CD4-positive, alpha-beta memory T cell (primary cell): ENCODE measurements at regions not wholly inside any gene's neighbourhood (a gene's known extent, or its start where the extent isn't known, plus 50 kb on each side); places are given as distances from the start of the nearest gene placed in this dataset.

Source experiments
- CTCF ChIA-PET: fragments of 350-600 bp; sonication (Branson Sonifier 250); formaldehyde crosslinking; loops from one replicate; lab custom pipeline; 2021; ENCODE audit warnings: inconsistent platforms; ENCODE audit not compliant: partially characterized antibody; lab: Charles Lee
- POLR2A ChIA-PET: fragments of 350-600 bp; sonication (Branson Sonifier 250); formaldehyde crosslinking; loops from one replicate; lab custom pipeline; 2021; ENCODE audit not compliant: partially characterized antibody; lab: Charles Lee
- DNase-seq, 5 donors: peaks; one replicate each; pipeline versions ENCODE4 v3.0.0 to v3.0.0-alpha.2; 2020 to 2022; ENCODE audit warnings: mixed read lengths in 1 of 5
- H3K27ac ChIP-seq: one replicate; pipeline ENCODE4 v1.7.0; 2013; ENCODE audit warnings: low read depth, low read length
- H3K27me3 ChIP-seq: 2 replicates; pipeline ENCODE4 v1.7.0; 2013; ENCODE audit warnings: mild to moderate bottlenecking, low read length, moderate library complexity; ENCODE audit not compliant: insufficient read depth
- H3K36me3 ChIP-seq: 2 replicates; pipeline ENCODE4 v1.7.0; 2013; ENCODE audit warnings: mild to moderate bottlenecking, low read length, moderate library complexity; ENCODE audit not compliant: insufficient read depth
- H3K4me1 ChIP-seq: 2 replicates; pipeline ENCODE4 v1.7.0; 2013; ENCODE audit warnings: mild to moderate bottlenecking, low read length, moderate library complexity; ENCODE audit not compliant: insufficient read depth
- H3K4me3 ChIP-seq, 2 donors: one replicate each; pipeline ENCODE4 v1.7.0; 2013; ENCODE audit warnings: low read length in 2 of 2, mild to moderate bottlenecking in 1 of 2
- H3K9me3 ChIP-seq, 2 donors: one replicate each; pipeline ENCODE4 v1.7.0; 2013; ENCODE audit warnings: low read length in 2 of 2, control low read depth in 1 of 2; ENCODE audit not compliant: control insufficient read depth in 1 of 2
- H3K27ac Mint-ChIP-seq, 7 donors: one replicate each; pipeline ENCODE4 v1.8.0; 2020 to 2021; ENCODE audit warnings: mixed read lengths in 7 of 7, mild to moderate bottlenecking in 6 of 7, inconsistent platforms in 3 of 7, moderate library complexity in 3 of 7
- H3K27me3 Mint-ChIP-seq, 2 donors: one replicate each; pipeline ENCODE4 v1.8.0; 2020 to 2021; ENCODE audit warnings: mixed read lengths in 2 of 2
- H3K36me3 Mint-ChIP-seq, 2 donors: one replicate each; pipeline ENCODE4 v1.8.0; 2020 to 2021; ENCODE audit warnings: mixed read lengths in 2 of 2, inconsistent platforms in 1 of 2, mild to moderate bottlenecking in 1 of 2
- H3K4me1 Mint-ChIP-seq, 4 donors: one replicate each; pipeline ENCODE4 v1.8.0; 2020 to 2021; ENCODE audit warnings: mixed read lengths in 4 of 4, mild to moderate bottlenecking in 1 of 4
- H3K4me3 Mint-ChIP-seq, 8 donors: one replicate each; pipeline ENCODE4 v1.8.0; 2020 to 2021; ENCODE audit warnings: mixed read lengths in 8 of 8, mild to moderate bottlenecking in 7 of 8, moderate library complexity in 6 of 8, inconsistent platforms in 3 of 8
- H3K9me3 Mint-ChIP-seq, 8 donors: one replicate each; pipeline ENCODE4 v1.8.0; 2020 to 2021; ENCODE audit warnings: mixed read lengths in 8 of 8, mild to moderate bottlenecking in 5 of 8, inconsistent platforms in 3 of 8, moderate library complexity in 1 of 8
- intact Hi-C: fragments of 100-400 bp; cut with micrococcal nuclease; formaldehyde crosslinking; loops from one replicate; pipeline ENCODE4 v1.15.1; 2023

DNA sequence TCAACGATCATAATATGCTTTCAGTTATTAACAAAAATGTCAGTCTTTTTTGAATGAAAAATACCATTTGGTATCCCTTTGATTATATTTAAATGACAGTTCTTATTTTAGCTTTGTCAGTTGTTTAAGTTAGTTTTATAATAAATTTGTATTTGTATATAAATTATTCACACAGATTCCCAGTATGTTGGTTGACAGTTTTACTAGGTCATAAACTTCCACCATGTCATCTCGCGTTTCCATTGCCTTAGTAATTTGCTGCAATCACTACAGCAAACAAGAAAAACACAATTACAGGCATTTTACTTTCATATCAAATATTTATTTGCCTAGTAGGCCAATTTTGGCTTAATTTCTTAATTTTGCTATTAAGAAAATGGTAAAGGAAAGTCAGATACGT lies 109.6 kb upstream of the ANK2 start:
- no peak overlapping the region for H3K4me3 Mint-ChIP-seq
- ChIA-PET CTCF (interaction anchor here (5.5 kb wide), 1 partner anchor 11 kb away, joined by 35 read pairs; no protein-coding TSS in a partner anchor), POLR2A (no interaction called here)
- H3K9me3 Mint-ChIP-seq = peaks cover 0 to 4% (median 0%) of the 10 kb centered on the region in 8 donors
- no peaks in the 10 kb centered on the region for H3K36me3 Mint-ChIP-seq
- H3K27me3 ChIP-seq = no peaks in the 10 kb centered on the region
- no peaks in the 10 kb centered on the region for H3K4me1 ChIP-seq
- H3K36me3 ChIP-seq = no peaks in the 10 kb centered on the region
- DNase-seq = no peak
- no peak overlapping the region for H3K27ac ChIP-seq
- H3K27ac Mint-ChIP-seq = no peak overlapping the region
- intact Hi-C loops = loop anchor here (5.0 kb wide), 2 partner anchors 618 to 838 kb away; no protein-coding TSS in a partner anchor
- H3K27me3 Mint-ChIP-seq = peaks cover 0 to 12% of the 10 kb centered on the region in 2 donors
- no peak overlapping the region for H3K4me3 ChIP-seq
- no peaks in the 10 kb centered on the region for H3K9me3 ChIP-seq
- no peaks in the 10 kb centered on the region for H3K4me1 Mint-ChIP-seq

DNA sequence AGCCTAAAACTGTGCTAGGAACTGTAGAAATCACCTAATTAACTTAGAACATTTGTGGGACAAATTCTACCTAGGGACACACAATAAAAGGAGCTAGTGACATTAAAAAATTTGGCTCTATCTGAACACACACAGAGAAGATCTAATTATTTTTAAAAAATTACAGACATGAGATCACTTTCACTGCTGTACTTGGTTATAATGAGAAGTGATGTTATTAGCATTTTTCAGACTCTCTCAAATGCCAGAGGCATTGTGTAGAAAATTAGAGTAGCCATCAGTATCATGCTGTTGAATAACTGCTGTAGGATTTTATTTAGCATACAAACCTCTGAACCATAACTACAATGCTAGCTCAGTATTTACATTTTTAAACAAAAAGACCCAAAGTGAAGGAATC lies 109.1 kb upstream of the ANK2 start:
- H3K4me1 ChIP-seq = no peaks in the 10 kb centered on the region
- no peak overlapping the region for H3K27ac ChIP-seq
- H3K27me3 ChIP-seq = no peaks in the 10 kb centered on the region
- no peak overlapping the region for H3K4me3 ChIP-seq
- no peaks in the 10 kb centered on the region for H3K36me3 ChIP-seq
- Mint-ChIP-seq H3K27ac (no peak overlapping the region), H3K4me3 (no peak overlapping the region), H3K36me3 (no peaks in the 10 kb centered on the region), H3K4me1 (no peaks in the 10 kb centered on the region), H3K9me3 (peaks cover 0 to 4% (median 0%) of the 10 kb centered on the region in 8 donors), H3K27me3 (peaks cover 0 to 11% of the 10 kb centered on the region in 2 donors)
- intact Hi-C loops = no loop called here
- CTCF ChIA-PET = interaction anchor here (0.6 to 5.5 kb wide), 2 partner anchors 10 to 30 kb away, joined by 3 to 35 read pairs; no protein-coding TSS in a partner anchor
- DNase-seq = no peak
- H3K9me3 ChIP-seq = no peaks in the 10 kb centered on the region
- POLR2A ChIA-PET = no interaction called here

DNA sequence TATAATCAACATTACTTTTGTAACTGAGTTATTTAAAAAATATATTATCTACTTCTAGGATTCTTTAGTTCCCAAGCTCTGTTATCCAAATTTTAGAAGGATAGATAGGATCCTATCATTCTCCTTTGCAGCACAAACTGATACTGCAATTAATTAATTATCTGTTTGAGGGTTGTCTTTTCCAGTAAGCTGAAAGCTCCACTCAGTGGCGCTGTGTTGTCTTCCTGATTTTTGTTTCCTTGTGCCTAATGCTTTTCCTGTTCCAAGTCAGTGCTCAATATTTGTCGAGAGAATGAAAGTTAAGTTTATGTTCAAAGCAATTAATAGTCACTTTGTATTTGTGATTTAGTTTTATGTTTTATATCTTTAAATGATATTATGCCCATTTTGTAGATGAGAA lies 107.4 kb upstream of the ANK2 start:
- Histone ChIP-seq H3K27me3 (no peaks in the 10 kb centered on the region), H3K27ac (no peak overlapping the region), H3K4me3 (no peak overlapping the region), H3K9me3 (no peaks in the 10 kb centered on the region), H3K4me1 (no peaks in the 10 kb centered on the region), H3K36me3 (no peaks in the 10 kb centered on the region)
- DNase-seq = no peak
- intact Hi-C loops = no loop called here
- ChIA-PET CTCF (interaction anchor here (2.3 kb wide), 1 partner anchor 10 kb away, joined by 12 read pairs; no protein-coding TSS in a partner anchor), POLR2A (no interaction called here)
- Mint-ChIP-seq H3K9me3 (peaks cover 0 to 4% (median 0%) of the 10 kb centered on the region in 8 donors), H3K4me3 (no peak overlapping the region), H3K27me3 (peaks cover 0 to 11% of the 10 kb centered on the region in 2 donors), H3K36me3 (no peaks in the 10 kb centered on the region), H3K4me1 (no peaks in the 10 kb centered on the region), H3K27ac (no peak overlapping the region)

DNA sequence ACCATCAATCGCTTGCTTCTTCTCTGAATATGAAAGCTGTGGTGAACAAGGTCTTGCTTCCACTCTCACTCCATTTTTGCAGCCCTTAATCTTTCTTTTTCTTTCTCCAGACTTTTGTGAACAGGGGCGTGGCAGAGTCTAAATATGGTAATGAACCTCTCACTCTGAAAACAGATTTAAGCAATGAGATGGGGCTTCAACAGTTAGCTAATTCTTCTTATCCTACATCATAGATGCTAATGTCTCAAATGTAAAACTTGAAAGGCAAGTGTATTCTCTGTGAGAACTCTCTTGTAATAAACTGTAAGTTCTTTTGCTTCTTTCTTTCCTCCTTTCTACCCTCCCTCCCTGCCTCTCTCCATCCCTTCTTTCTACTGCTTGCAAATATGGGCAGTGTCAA lies 106.5 kb upstream of the ANK2 start:
- Histone ChIP-seq H3K27me3 (no peaks in the 10 kb centered on the region), H3K4me3 (no peak overlapping the region), H3K4me1 (no peaks in the 10 kb centered on the region), H3K9me3 (no peaks in the 10 kb centered on the region), H3K36me3 (no peaks in the 10 kb centered on the region), H3K27ac (no peak overlapping the region)
- Mint-ChIP-seq H3K4me3 (no peak overlapping the region), H3K27me3 (peaks cover 0 to 11% of the 10 kb centered on the region in 2 donors), H3K4me1 (no peaks in the 10 kb centered on the region), H3K36me3 (no peaks in the 10 kb centered on the region), H3K9me3 (peaks cover 0 to 4% (median 0%) of the 10 kb centered on the region in 8 donors), H3K27ac (no peak overlapping the region)
- no peak for DNase-seq
- intact Hi-C loops = no loop called here
- POLR2A ChIA-PET = no interaction called here
- CTCF ChIA-PET = interaction anchor here (2.3 kb wide), 1 partner anchor 9 kb away, joined by 12 read pairs; no protein-coding TSS in a partner anchor

DNA sequence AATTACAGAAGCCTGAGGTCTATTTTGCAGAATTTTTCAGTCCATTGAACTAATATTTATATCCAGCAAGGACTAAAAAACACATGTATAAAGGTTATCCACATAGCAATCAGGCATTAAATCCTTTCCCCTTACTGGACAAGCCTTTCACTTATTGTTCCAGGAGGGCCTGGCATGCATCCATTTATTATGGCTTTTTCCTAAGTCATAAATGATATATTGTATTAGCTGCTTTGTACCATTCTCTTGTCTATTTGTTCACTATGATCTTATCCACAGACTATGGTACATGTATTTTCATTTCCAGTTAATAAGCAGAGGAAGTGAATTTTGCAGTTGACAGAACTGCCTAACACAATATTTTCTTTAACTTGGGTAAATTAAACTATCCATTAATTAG lies 105.4 kb upstream of the ANK2 start:
- Mint-ChIP-seq H3K4me1 (no peaks in the 10 kb centered on the region), H3K4me3 (no peak overlapping the region), H3K36me3 (no peaks in the 10 kb centered on the region), H3K27me3 (peaks cover 2 to 13% of the 10 kb centered on the region in 2 donors), H3K9me3 (peaks cover 0 to 4% (median 0%) of the 10 kb centered on the region in 8 donors), H3K27ac (no peak overlapping the region)
- intact Hi-C loops = no loop called here
- H3K27me3 ChIP-seq = no peaks in the 10 kb centered on the region
- DNase-seq = no peak
- H3K36me3 ChIP-seq = no peaks in the 10 kb centered on the region
- H3K4me1 ChIP-seq = no peaks in the 10 kb centered on the region
- ChIA-PET CTCF (no interaction called here), POLR2A (no interaction called here)
- no peak overlapping the region for H3K27ac ChIP-seq
- H3K4me3 ChIP-seq = no peak overlapping the region
- H3K9me3 ChIP-seq = no peaks in the 10 kb centered on the region

DNA sequence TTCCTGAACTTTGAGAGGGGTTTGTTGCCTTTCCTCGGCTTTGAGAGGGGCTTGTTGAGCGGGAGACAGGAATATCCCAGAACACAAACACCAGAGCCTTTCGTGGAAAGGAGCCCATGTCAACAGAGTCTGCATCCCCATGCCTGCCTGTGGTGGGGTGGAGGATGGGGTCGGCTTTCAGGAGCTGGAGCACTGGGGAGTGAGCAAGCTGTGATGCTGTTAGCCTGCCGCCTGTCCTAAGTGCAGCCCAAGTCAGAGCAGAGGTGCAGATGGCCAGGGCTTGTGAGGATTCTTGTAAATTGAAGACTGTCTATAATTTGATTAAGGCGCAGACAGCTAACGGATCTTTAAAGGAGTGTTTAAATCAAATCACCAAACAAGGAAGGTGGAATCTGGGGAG lies 103.3 kb upstream of the ANK2 start:
- H3K4me3 ChIP-seq = no peak overlapping the region
- no peak overlapping the region for H3K4me3 Mint-ChIP-seq
- no peak overlapping the region for H3K27ac ChIP-seq
- H3K4me1 Mint-ChIP-seq = no peaks in the 10 kb centered on the region
- POLR2A ChIA-PET = no interaction called here
- intact Hi-C loops = no loop called here
- H3K27me3 ChIP-seq = no peaks in the 10 kb centered on the region
- CTCF ChIA-PET = no interaction called here
- no peaks in the 10 kb centered on the region for H3K9me3 ChIP-seq
- H3K27ac Mint-ChIP-seq = peak overlapping the region in 1 of 7 donors; percentile 53
- DNase-seq = no peak
- H3K4me1 ChIP-seq = no peaks in the 10 kb centered on the region
- peaks cover 4 to 8% of the 10 kb centered on the region in 2 donors for H3K27me3 Mint-ChIP-seq
- peaks cover 0 to 4% (median 0%) of the 10 kb centered on the region in 8 donors for H3K9me3 Mint-ChIP-seq
- no peaks in the 10 kb centered on the region for H3K36me3 ChIP-seq
- H3K36me3 Mint-ChIP-seq = no peaks in the 10 kb centered on the region

DNA sequence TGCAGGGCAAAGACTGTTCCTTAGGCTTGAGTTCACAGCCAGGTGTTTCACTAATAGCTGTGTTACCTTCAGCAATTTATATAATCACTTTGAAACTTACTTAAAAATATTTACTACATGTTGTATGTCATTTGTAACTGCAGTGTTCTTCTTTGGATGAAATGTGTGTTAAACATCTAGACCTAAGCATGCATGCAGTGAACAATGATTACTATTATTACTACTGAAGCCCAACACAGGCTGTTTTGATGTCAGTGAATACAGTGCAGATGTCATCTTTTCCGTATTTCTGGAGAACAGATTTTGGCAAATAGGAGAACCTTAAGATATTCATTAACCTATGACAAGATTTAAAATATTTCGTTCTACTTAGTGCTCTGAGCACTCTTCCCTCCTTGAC lies 101.8 kb upstream of the ANK2 start:
- Histone ChIP-seq H3K27me3 (no peaks in the 10 kb centered on the region), H3K36me3 (no peaks in the 10 kb centered on the region), H3K4me3 (no peak overlapping the region), H3K9me3 (no peaks in the 10 kb centered on the region), H3K4me1 (no peaks in the 10 kb centered on the region), H3K27ac (no peak overlapping the region)
- intact Hi-C loops = no loop called here
- H3K9me3 Mint-ChIP-seq = peaks cover 0 to 4% (median 0%) of the 10 kb centered on the region in 8 donors
- no peaks in the 10 kb centered on the region for H3K36me3 Mint-ChIP-seq
- DNase-seq = no peak
- no peak overlapping the region for H3K4me3 Mint-ChIP-seq
- H3K4me1 Mint-ChIP-seq = no peaks in the 10 kb centered on the region
- CTCF ChIA-PET = interaction anchor here (1.3 kb wide), 1 partner anchor 9 kb away, joined by 8 read pairs; no protein-coding TSS in a partner anchor
- peaks cover 4 to 11% of the 10 kb centered on the region in 2 donors for H3K27me3 Mint-ChIP-seq
- POLR2A ChIA-PET = no interaction called here
- H3K27ac Mint-ChIP-seq = no peak overlapping the region
